C4-2B (cell line): ENCODE measurements at regions not wholly inside any gene's neighbourhood (a gene's known extent, or its start where the extent isn't known, plus 50 kb on each side); places are given as distances from the start of the nearest gene placed in this dataset.

Experiments
- ZFX ChIP-seq: fragments of 450-650 bp; IDR thresholded peaks from 2 replicates; pipeline ENCODE4 v1.6.1; 2017
- TF ChIP-seq, protein P1 (sequence below): fragments of 450-650 bp; conservative IDR thresholded peaks from 2 replicates; pipeline ENCODE4 v1.5.1; 2017; ENCODE audit warnings: mild to moderate bottlenecking

DNA sequence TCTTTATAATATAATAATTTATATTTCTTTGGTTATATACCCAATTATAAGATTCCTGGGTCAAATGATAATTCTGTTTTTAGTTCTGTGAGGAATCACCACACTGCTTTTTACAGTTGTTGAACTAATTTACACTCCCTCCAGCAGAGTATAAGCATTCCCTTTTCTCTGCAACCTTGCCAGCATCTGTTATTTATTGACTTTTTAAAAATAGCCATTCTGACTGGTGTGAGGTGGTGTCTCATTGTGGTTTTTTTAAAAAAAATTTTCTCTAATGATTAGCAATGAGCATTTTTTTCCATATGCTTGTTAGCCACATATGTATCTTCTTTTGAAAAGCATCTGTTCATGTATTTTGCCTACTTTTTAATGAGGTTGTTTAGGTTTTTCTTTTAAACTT is 122.2 kb downstream of the ZNF486 start:
- TF ChIP-seq, protein P1, sequence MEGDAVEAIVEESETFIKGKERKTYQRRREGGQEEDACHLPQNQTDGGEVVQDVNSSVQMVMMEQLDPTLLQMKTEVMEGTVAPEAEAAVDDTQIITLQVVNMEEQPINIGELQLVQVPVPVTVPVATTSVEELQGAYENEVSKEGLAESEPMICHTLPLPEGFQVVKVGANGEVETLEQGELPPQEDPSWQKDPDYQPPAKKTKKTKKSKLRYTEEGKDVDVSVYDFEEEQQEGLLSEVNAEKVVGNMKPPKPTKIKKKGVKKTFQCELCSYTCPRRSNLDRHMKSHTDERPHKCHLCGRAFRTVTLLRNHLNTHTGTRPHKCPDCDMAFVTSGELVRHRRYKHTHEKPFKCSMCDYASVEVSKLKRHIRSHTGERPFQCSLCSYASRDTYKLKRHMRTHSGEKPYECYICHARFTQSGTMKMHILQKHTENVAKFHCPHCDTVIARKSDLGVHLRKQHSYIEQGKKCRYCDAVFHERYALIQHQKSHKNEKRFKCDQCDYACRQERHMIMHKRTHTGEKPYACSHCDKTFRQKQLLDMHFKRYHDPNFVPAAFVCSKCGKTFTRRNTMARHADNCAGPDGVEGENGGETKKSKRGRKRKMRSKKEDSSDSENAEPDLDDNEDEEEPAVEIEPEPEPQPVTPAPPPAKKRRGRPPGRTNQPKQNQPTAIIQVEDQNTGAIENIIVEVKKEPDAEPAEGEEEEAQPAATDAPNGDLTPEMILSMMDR = no peak
- no peak for TF ChIP-seq ZFX
